GM06990 (cell line): ENCODE measurements at regions not wholly inside any gene's neighbourhood (a gene's known extent, or its start where the extent isn't known, plus 50 kb on each side); places are given as distances from the start of the nearest gene placed in this dataset.
A peak's percentile ranks its signal among the peaks of the same experiment; 100 is the strongest.
"Not testable (repeated sequence)": the region's sequence is repeated elsewhere in the genome, so short reads cannot be mapped to it uniquely, and the experiment has no call there.

Experiments used
- DNase-seq: peaks from one replicate; pipeline ENCODE4 v3.0.0-alpha.2; 2011; ENCODE audit not compliant: insufficient read length; ENCODE audit errors: extremely low read depth
- H3K27me3 ChIP-seq: replicated peaks from 2 replicates; pipeline ENCODE4 v1.6.0; 2011; ENCODE audit warnings: low read length; ENCODE audit not compliant: control insufficient read depth, insufficient read depth
- H3K36me3 ChIP-seq: 2 replicates; pipeline ENCODE4 v1.5.1; 2011; ENCODE audit warnings: low read length; ENCODE audit not compliant: control insufficient read depth, insufficient read depth
- H3K4me3 ChIP-seq: replicated peaks from 2 replicates; pipeline ENCODE4 v1.5.1; 2011; ENCODE audit warnings: low read depth, mild to moderate bottlenecking, control low read depth, low read length
- CTCF ChIP-seq: IDR thresholded peaks from 2 replicates; pipeline ENCODE4 v1.5.1; 2011; ENCODE audit warnings: low read length, control low read depth, mild to moderate bottlenecking, inconsistent platforms; ENCODE audit not compliant: insufficient read depth, poor library complexity, severe bottlenecking

GRCh38 chr4:14410516-14410915 is 591.8 kb upstream of the CPEB2 start:
- Histone ChIP-seq H3K27me3 (no peaks in the 10 kb centered on the region), H3K36me3 (no peaks in the 10 kb centered on the region), H3K4me3 (no peak overlapping the region)
- no peak for TF ChIP-seq CTCF
- no peak for DNase-seq

DNA sequence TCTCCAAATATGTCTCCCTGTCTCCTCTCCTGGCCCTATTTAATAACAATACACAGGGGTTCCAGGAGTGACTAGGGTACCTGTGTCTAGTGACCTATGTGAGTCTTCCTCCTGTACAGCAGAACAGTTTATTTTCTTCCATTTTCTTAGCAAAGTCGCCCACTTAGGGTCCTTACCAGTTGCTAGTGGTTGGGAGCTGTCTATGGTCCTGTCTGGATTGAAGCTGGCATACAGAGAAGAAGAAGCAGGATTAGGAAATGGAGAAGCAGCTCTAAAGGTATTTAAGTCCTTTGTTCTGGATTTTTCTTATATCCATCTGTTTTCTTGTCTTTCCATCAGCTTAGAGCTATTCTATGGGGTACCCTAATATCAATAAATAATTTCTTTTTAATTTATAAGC is 587.1 kb upstream of the CPEB2 start:
- TF ChIP-seq CTCF: no peak
- H3K4me3 ChIP-seq: no peak overlapping the region
- DNase-seq: no peak

GRCh38 chr4:14419516-14419915 is 582.8 kb upstream of the CPEB2 start:
- TF ChIP-seq CTCF: no peak
- H3K36me3 ChIP-seq: no peaks in the 10 kb centered on the region
- no peaks in the 10 kb centered on the region for H3K27me3 ChIP-seq
- no peak overlapping the region for H3K4me3 ChIP-seq
- no peak for DNase-seq

More for the DNA sequence above, 587.1 kb upstream of the CPEB2 start:
- Histone ChIP-seq H3K36me3 (no peaks in the 10 kb centered on the region), H3K27me3 (no peaks in the 10 kb centered on the region)

DNA sequence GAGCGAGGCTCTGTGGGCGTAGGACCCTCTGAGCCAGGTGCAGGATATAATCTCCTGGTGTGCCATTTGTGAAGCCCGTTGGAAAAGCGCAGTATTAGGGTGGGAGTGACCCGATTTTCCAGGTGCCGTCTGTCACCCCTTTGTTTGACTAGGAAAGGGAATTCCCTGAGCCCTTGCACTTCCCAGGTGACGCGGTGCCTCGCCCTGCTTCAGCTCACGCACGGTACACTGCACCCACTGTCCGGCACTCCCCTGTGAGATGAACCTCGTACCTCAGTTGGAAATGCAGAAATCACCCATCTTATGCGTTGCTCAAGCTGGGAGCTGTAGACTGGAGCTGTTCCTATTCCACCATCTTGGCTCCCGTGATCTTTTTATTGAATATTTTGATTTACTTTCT is 576.0 kb upstream of the CPEB2 start:
- not testable (repeated sequence) for H3K4me3 ChIP-seq, H3K36me3 ChIP-seq, H3K27me3 ChIP-seq, DNase-seq

- no peak for DNase-seq
- TF ChIP-seq CTCF: no peak
These were observed 574.2 kb upstream of the CPEB2 start for GRCh38 chr4:14428125-14428524.

GRCh38 chr4:14431155-14432134 is 570.8 kb upstream of the CPEB2 start:
- Histone ChIP-seq H3K36me3 (no peaks in the 10 kb centered on the region), H3K27me3 (no peaks in the 10 kb centered on the region), H3K4me3 (no peak overlapping the region)
- peak; percentile 6 for DNase-seq
- no peak for TF ChIP-seq CTCF

More at GRCh38 chr4:14428125-14428524, 574.2 kb upstream of the CPEB2 start:
- Histone ChIP-seq H3K4me3 (no peak overlapping the region), H3K36me3 (no peaks in the 10 kb centered on the region), H3K27me3 (no peaks in the 10 kb centered on the region)
